Stimulated activated CD4-positive, alpha-beta T cell treated with anti-CD3 and anti-CD28 coated beads, Interleukin-1b, Interleukin-23, amount 100 ng/mL, for 4 hours (primary cell): ENCODE measurements at regions not wholly inside any gene's neighbourhood (a gene's known extent, or its start where the extent isn't known, plus 50 kb on each side); places are given as distances from the start of the nearest gene placed in this dataset.
"Not testable (repeated sequence)": the region's sequence is repeated elsewhere in the genome, so short reads cannot be mapped to it uniquely, and the experiment has no call there.

Experiments
- DNase-seq, 2 donors: peaks; one replicate each; pipeline ENCODE4 v3.0.0-alpha.2; 2020; ENCODE audit warnings: low read depth in 2 of 2

GRCh38 chr10:3881622-3882021 lies 96.6 kb upstream of the KLF6 start:
- DNase-seq: no peak

- no peak for DNase-seq
Measured at GRCh38 chr10:3879073-3879472, 94.1 kb upstream of the KLF6 start.

GRCh38 chr10:3877211-3878000 lies 92.4 kb upstream of the KLF6 start:
- no peak for DNase-seq

- DNase-seq: no peak
Measured at GRCh38 chr10:3876350-3876962, 91.4 kb upstream of the KLF6 start.

- no peak for DNase-seq
Measured at GRCh38 chr10:3875842-3876235, 90.8 kb upstream of the KLF6 start.

- DNase-seq: no peak
Measured at GRCh38 chr10:3874990-3875841, 90.2 kb upstream of the KLF6 start.

- DNase-seq: not testable (repeated sequence)
Measured at GRCh38 chr10:3874610-3874989, 89.6 kb upstream of the KLF6 start.

- DNase-seq: no peak
Measured at GRCh38 chr10:3873728-3874461, 88.9 kb upstream of the KLF6 start.

- no peak for DNase-seq
Measured at GRCh38 chr10:3872712-3873329, 87.8 kb upstream of the KLF6 start.

GRCh38 chr10:3871424-3871996 lies 86.5 kb upstream of the KLF6 start:
- DNase-seq: no peak

GRCh38 chr10:3869036-3869435 lies 84.0 kb upstream of the KLF6 start:
- no peak for DNase-seq

GRCh38 chr10:3868271-3868664 lies 83.3 kb upstream of the KLF6 start:
- DNase-seq: no peak

GRCh38 chr10:3867454-3868270 lies 82.7 kb upstream of the KLF6 start:
- DNase-seq: no peak

GRCh38 chr10:3866332-3866731 lies 81.3 kb upstream of the KLF6 start:
- no peak for DNase-seq

- no peak for DNase-seq
Measured at GRCh38 chr10:3865565-3865964, 80.6 kb upstream of the KLF6 start.

- DNase-seq: no peak
Measured at GRCh38 chr10:3861795-3862194, 76.8 kb upstream of the KLF6 start.

GRCh38 chr10:3858051-3858845 lies 73.2 kb upstream of the KLF6 start:
- no peak for DNase-seq

- DNase-seq: no peak
Measured at GRCh38 chr10:3857318-3857717, 72.3 kb upstream of the KLF6 start.

GRCh38 chr10:3856593-3856992 lies 71.6 kb upstream of the KLF6 start:
- no peak for DNase-seq
